Activated T-cell treated with anti-CD3 and anti-CD28 coated beads, Interleukin-2, amount 50 U/mL, for 4 hours (primary cell): ENCODE measurements at regions not wholly inside any gene's neighbourhood (a gene's known extent, or its start where the extent isn't known, plus 50 kb on each side); places are given as distances from the start of the nearest gene placed in this dataset.

Experiments
- ATAC-seq, 2 donors: fragments of 200-7000 bp; cut with Tn5 transposase; one replicate each; pipeline ENCODE4 v1.10.0; 2021
- DNase-seq: peaks from one replicate; pipeline ENCODE4 v3.0.0-alpha.2; 2020
- H3K27me3 Mint-ChIP-seq: one replicate; pipeline ENCODE4 v1.8.0; 2021; ENCODE audit warnings: low read depth, mixed read lengths
- H3K36me3 Mint-ChIP-seq: one replicate; pipeline ENCODE4 v1.8.0; 2022; ENCODE audit warnings: mixed read lengths; ENCODE audit not compliant: insufficient read depth
- H3K4me1 Mint-ChIP-seq: one replicate; pipeline ENCODE4 v1.8.0; 2021; ENCODE audit warnings: low read depth, mixed read lengths
- H3K4me3 Mint-ChIP-seq: one replicate; pipeline ENCODE4 v1.8.0; 2021; ENCODE audit warnings: mild to moderate bottlenecking, moderate library complexity, mixed read lengths
- H3K9me3 Mint-ChIP-seq: one replicate; pipeline ENCODE4 v1.8.0; 2021; ENCODE audit warnings: mixed read lengths

- ATAC-seq, result no peak
Measured at GRCh38 chr6:139923964-139924475, 549.6 kb upstream of the CITED2 start.

DNA sequence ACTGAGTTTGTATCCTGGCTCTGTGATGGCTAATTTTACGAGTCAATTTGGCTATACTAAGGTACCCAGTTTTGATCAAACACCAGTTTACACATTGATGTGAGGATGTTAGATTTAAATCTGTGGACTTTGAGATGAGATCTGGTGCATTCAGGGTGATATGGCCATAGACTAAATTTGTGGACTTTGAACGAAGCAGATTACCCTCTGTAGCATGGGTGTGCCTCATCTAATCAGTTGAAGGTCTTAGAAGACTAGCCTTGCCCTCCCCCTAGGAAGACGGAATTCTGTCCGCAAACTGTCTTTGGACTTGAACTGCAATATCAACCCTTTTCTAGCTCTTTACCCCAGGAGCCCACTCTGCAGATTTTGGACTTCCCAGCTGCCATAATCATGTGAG lies 547.8 kb upstream of the CITED2 start:
- no peak for ATAC-seq
- Mint-ChIP-seq H3K36me3 (no peaks in the 10 kb centered on the region), H3K27me3 (peaks cover 18% of the 10 kb centered on the region)

More at GRCh38 chr6:139923964-139924475, 549.6 kb upstream of the CITED2 start:
- H3K27me3 Mint-ChIP-seq, result peaks cover 15% of the 10 kb centered on the region
- DNase-seq, result no peak
- H3K4me1 Mint-ChIP-seq, result peaks cover 5% of the 10 kb centered on the region
- H3K4me3 Mint-ChIP-seq, result no peak overlapping the region
- H3K36me3 Mint-ChIP-seq, result no peaks in the 10 kb centered on the region
- no peaks in the 10 kb centered on the region for H3K9me3 Mint-ChIP-seq

GRCh38 chr6:139920776-139921100 lies 546.3 kb upstream of the CITED2 start:
- Mint-ChIP-seq H3K36me3 (no peaks in the 10 kb centered on the region), H3K9me3 (no peaks in the 10 kb centered on the region), H3K27me3 (peaks cover 16% of the 10 kb centered on the region), H3K4me3 (no peak overlapping the region), H3K4me1 (peaks cover 5% of the 10 kb centered on the region)
- ATAC-seq (no peak), DNase-seq (no peak)

More for the DNA sequence above, 547.8 kb upstream of the CITED2 start:
- H3K9me3 Mint-ChIP-seq, result no peaks in the 10 kb centered on the region
- H3K4me3 Mint-ChIP-seq, result no peak overlapping the region
- peaks cover 5% of the 10 kb centered on the region for H3K4me1 Mint-ChIP-seq
- DNase-seq, result no peak

DNA sequence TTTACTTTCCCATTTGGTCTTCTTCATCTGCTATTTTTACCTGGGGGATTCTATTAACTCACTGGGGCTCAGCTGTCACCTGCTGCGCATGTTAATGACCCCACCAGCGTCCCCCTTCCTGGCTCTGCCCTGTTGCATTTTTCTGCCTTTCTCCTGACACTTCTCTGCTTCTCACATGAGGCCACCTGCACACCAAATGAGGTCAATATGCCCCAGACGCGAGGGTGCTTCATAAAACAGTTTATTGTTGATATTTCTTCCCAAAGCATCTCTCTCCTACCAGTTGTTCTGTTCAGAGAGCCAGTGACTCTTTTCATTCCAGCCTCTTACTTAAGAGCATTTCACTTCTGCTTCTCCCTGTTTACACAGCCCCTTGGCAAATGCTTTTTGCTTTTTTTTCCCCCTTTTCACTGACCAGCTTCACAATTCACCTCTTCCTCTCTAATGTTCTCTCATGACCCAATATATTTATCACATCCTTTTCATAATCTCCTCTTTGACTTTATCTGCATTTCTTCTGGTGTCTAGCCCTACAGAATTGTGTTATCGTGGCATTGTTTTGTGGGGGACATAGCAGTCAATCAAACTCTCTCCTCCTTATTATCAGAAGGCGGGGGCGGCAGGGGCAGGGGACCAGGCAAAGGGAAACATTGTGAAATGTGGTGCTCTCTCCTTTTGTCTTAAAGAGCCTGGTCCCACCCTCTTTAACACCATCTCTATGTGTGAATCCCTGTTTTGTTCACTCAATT lies 545.8 kb upstream of the CITED2 start:
- Mint-ChIP-seq H3K4me1 (peaks cover 5% of the 10 kb centered on the region), H3K9me3 (no peaks in the 10 kb centered on the region), H3K27me3 (peaks cover 16% of the 10 kb centered on the region), H3K4me3 (no peak overlapping the region), H3K36me3 (no peaks in the 10 kb centered on the region)
- DNase-seq (no peak), ATAC-seq (no peak)

DNA sequence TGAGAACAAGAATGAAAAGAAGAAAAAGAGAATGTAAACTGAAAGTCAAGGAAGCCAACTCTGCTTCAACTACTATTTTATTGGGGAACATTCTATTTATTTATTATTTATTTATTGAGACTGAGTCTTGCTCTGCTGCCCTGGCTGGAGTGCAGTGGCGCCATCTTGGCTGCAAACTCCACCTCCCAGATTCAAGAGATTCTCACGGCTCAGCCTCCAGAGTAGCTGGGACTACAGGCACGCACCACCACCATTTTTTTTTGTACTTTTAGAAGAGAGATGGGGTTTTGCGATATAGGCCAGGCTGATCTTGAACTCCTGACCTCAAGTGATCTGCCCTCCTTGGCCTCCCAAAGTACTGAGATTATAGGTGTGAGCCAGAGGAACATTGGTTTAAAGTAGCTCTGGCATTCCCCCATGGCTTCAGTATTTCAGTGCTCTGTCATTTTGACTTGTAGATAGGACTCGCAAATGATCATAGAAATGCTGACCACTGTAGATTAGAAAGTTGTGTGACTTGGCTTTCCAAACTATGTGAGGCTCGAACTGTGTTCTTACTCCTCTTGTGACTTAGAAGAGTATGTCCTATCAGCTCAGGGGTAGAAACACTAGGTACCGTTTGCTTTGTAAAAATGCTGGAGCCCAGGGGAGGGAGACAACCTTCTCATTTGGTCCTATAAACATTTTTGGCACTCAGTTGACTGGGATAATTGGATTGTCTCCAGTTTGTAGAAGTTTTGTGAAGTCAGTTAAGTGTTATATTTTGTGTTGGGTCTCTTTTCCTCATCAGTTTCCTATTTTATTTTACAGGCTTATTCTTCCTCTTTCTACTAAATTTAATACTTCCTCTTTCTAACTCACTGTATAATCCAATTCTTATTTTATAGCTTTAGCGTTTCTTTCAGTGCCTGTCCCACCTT lies 544.9 kb upstream of the CITED2 start:
- DNase-seq (no peak), ATAC-seq (no peak)
- Mint-ChIP-seq H3K36me3 (no peaks in the 10 kb centered on the region), H3K27me3 (peaks cover 16% of the 10 kb centered on the region), H3K4me1 (peaks cover 5% of the 10 kb centered on the region), H3K9me3 (peaks cover under 1% of the 10 kb centered on the region), H3K4me3 (no peak overlapping the region)

GRCh38 chr6:139917951-139918630 lies 543.6 kb upstream of the CITED2 start:
- H3K27me3 Mint-ChIP-seq, result peaks cover 16% of the 10 kb centered on the region
- H3K36me3 Mint-ChIP-seq, result no peaks in the 10 kb centered on the region
- H3K4me3 Mint-ChIP-seq, result no peak overlapping the region
- peaks cover 5% of the 10 kb centered on the region for H3K4me1 Mint-ChIP-seq
- DNase-seq (no peak), ATAC-seq (no peak)
- peaks cover 3% of the 10 kb centered on the region for H3K9me3 Mint-ChIP-seq

GRCh38 chr6:139914910-139915309 lies 540.5 kb upstream of the CITED2 start:
- peaks cover 3% of the 10 kb centered on the region for H3K4me1 Mint-ChIP-seq
- ATAC-seq, result no peak
- H3K4me3 Mint-ChIP-seq, result no peak overlapping the region

DNA sequence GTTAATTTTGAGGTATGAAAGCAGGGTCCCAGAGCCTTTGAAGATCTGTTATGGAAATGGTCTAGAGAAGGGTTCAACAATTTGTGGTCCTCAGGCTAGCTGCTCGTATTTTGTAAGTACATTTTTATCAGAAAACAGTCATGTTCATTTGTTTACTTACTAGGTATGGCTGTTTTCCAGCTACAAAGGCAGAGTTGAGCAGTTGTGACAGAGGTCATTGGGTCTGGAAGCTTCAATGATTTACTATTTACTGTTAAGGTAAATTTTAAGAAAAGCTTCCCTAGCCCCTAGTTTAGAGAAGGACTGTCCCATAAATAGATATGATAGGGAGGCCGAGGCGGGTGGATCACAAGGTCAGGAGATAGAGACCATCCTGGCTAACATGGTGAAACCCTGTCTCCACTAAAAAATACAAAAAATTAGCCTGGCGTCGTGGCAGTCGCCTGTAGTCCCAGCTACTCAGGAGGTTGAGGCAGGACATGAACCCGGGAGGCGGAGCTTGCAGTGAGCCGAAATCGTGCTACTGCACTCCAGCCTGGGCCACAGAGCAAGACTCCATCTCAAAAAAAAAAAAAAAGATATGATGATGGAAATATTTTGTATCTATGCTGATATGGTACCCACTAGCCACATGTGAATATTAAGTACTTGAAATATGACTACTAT lies 538.4 kb upstream of the CITED2 start:
- Mint-ChIP-seq H3K9me3 (peaks cover 3% of the 10 kb centered on the region), H3K4me1 (no peaks in the 10 kb centered on the region), H3K27me3 (peaks cover 4% of the 10 kb centered on the region), H3K36me3 (no peaks in the 10 kb centered on the region), H3K4me3 (no peak overlapping the region)
- DNase-seq (no peak), ATAC-seq (no peak)

More at GRCh38 chr6:139914910-139915309, 540.5 kb upstream of the CITED2 start:
- Mint-ChIP-seq H3K36me3 (no peaks in the 10 kb centered on the region), H3K27me3 (peaks cover 4% of the 10 kb centered on the region), H3K9me3 (peaks cover 3% of the 10 kb centered on the region)
- no peak for DNase-seq

DNA sequence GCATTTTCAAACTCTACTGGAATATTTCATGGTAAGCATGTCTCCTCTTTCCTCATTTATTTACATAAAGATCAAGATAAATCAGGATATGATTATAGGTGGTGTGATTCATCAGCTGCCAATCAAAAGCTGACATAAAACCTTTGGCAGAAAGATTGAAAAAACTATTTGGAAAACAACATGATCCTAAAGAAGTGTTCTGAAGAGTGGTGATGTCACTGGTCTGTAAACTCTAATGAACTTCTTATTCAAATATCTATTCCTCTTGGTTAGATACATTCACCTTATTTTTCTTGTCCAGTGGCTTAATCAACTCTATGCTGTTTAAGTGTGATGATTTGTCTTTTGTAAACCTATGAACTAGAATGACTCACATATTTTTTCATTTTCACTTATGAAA lies 535.5 kb upstream of the CITED2 start:
- Mint-ChIP-seq H3K4me3 (no peak overlapping the region), H3K27me3 (peaks cover 5% of the 10 kb centered on the region), H3K36me3 (no peaks in the 10 kb centered on the region), H3K9me3 (peaks cover 3% of the 10 kb centered on the region), H3K4me1 (no peaks in the 10 kb centered on the region)
- DNase-seq (no peak), ATAC-seq (no peak)

GRCh38 chr6:139905404-139906052 lies 531.1 kb upstream of the CITED2 start:
- ATAC-seq (no peak), DNase-seq (no peak)
- no peaks in the 10 kb centered on the region for H3K36me3 Mint-ChIP-seq
- no peaks in the 10 kb centered on the region for H3K9me3 Mint-ChIP-seq
- no peak overlapping the region for H3K4me3 Mint-ChIP-seq
- H3K4me1 Mint-ChIP-seq, result peaks cover 10% of the 10 kb centered on the region
- peaks cover 6% of the 10 kb centered on the region for H3K27me3 Mint-ChIP-seq

DNA sequence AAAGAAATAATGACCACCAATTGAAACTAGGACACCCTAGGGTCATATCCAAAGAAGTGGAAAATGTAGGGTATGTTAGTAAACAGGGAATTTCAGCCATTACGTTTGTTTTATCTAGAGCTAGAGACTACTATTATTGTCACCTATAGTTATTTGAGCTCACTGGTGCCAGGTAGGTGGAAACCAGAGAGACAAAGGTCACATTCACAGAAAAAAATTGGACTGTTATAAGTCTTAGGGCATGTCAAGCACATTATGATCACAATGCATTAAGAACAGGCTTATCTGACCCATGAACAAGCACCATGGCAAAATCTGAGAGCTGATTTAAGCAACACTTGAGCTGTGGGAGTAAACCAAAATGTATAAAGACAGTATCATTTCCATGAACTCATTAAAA lies 530.1 kb upstream of the CITED2 start:
- H3K4me3 Mint-ChIP-seq, result no peak overlapping the region
- DNase-seq (no peak), ATAC-seq (no peak)
- no peaks in the 10 kb centered on the region for H3K9me3 Mint-ChIP-seq
- H3K4me1 Mint-ChIP-seq, result peaks cover 10% of the 10 kb centered on the region
- peaks cover 6% of the 10 kb centered on the region for H3K27me3 Mint-ChIP-seq
- no peaks in the 10 kb centered on the region for H3K36me3 Mint-ChIP-seq

DNA sequence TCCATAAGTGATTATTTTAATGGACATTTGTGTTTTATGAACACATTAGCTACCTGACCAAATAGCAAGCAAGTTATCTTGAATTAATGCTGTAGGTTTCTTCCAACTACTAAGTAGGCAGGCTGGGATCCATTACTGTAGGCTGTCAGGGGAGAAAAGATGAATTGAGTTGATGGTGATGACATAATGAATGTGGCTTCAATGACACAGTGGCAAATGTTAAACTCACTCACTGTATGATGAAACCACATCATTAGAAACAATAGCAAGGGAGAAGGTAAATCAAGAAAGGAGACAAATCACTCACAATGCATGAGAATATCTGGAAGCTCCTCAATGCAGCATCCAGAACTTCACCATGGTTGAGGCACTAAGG lies 529.7 kb upstream of the CITED2 start:
- H3K4me3 Mint-ChIP-seq, result no peak overlapping the region
- no peaks in the 10 kb centered on the region for H3K9me3 Mint-ChIP-seq
- peaks cover 4% of the 10 kb centered on the region for H3K27me3 Mint-ChIP-seq
- H3K4me1 Mint-ChIP-seq, result peaks cover 10% of the 10 kb centered on the region
- no peaks in the 10 kb centered on the region for H3K36me3 Mint-ChIP-seq
- DNase-seq, result no peak
- no peak for ATAC-seq

GRCh38 chr6:139903411-139904157 lies 529.1 kb upstream of the CITED2 start:
- DNase-seq (no peak), ATAC-seq (no peak)
- peaks cover 4% of the 10 kb centered on the region for H3K27me3 Mint-ChIP-seq
- no peaks in the 10 kb centered on the region for H3K9me3 Mint-ChIP-seq
- peaks cover 10% of the 10 kb centered on the region for H3K4me1 Mint-ChIP-seq
- H3K4me3 Mint-ChIP-seq, result peak overlapping the region; percentile 10
- no peaks in the 10 kb centered on the region for H3K36me3 Mint-ChIP-seq
